Stimulated activated naive CD8-positive, alpha-beta T cell treated with anti-CD3 and anti-CD28 coated beads, Interleukin-15, Interleukin-2, amounts not matched to agents 100 U/mL and 50 U/mL, for 24 hours (primary cell): ENCODE measurements at regions not wholly inside any gene's neighbourhood (a gene's known extent, or its start where the extent isn't known, plus 50 kb on each side); places are given as distances from the start of the nearest gene placed in this dataset.
"Not testable (repeated sequence)": the region's sequence is repeated elsewhere in the genome, so short reads cannot be mapped to it uniquely, and the experiment has no call there.

Experiments
- ATAC-seq: fragments of 150-1000 bp; cut with Tn5 transposase; one replicate; pipeline ENCODE4 v1.10.0; 2021
- DNase-seq: peaks from one replicate; pipeline ENCODE4 v3.0.0; 2021

GRCh38 chr7:55702831-55703230 is 130.5 kb upstream of the VOPP1 start:
- not testable (repeated sequence) for DNase-seq, ATAC-seq

- not testable (repeated sequence) for DNase-seq, ATAC-seq
Observed at GRCh38 chr7:55699450-55699842, 127.1 kb upstream of the VOPP1 start.

DNA sequence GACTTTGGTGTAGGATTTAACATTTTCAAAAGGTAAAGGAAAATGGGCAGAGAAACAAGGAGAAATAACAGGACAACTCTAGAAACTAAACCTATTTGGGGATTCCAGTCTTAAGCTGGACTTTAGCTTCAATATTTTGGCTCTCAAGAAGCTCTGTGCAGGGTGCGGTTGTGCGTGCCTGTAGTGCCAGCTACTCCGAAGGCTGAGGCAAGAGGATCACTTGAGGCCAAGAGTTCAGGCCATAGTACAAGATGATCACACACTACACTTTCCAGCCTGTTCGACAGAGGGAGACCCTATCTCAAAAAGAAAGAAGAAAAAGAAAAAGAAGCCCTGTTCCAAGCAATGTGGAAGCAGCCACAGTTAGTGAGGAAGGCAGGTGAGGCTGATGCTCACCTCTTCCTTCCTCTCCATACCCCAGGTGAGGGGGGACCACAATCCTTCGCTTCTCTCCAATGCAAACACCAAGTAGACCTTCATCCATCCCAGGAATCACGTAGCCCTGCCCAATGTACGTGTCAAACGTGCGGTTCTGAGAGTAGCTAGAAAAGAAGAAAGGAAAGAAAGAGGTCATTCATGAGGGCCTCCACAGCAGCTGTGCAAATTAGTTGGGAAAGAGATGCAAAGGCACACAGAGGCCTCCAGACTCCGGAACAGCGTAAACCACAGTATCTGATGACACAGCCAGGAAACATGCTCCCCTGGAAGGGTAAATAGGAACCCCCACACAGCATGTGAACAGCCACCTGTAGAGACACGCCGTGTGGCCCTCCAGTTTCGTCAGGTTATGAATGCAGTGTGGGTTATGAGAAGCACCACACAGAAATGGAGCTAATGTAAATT is 126.5 kb upstream of the VOPP1 start:
- not testable (repeated sequence) for DNase-seq
- ATAC-seq: peak; percentile 49

DNA sequence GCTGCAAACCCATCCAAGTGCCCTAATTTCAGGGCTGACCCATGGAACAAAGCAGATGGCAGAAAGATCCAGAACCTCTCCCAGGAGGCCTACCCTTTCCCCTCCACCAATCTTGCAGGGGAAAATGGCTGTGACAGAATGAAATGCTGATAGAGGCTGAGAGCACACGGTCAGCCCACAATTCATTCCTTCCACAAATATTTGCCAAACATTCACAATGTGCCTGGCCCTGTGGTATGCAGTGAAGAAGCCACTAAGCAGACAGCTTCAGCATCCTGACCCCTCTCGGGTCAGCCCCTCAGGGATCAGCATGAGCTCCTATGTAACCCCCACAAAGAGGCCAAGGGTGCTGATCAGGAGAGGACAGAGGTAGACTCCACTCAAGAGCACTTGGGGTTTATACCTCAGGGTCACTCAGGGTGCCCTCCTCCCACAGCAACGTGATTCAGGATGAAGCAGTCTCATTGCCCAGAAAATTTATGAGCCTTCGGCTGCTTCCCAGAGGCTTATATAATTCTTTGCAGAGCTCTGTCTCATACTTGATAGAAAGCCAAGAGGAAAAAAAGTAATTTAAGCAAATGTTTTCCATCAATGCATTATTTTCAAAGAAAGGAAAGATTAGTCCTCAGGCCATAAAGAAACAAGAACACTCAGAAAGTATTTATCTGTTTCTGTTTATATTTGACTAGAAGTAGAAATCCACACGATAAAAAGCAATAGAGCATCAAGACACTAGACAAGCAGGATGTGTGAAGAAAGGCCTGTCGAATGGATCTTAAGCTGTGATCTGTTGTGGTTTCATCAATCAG is 123.8 kb upstream of the VOPP1 start:
- ATAC-seq, DNase-seq: not testable (repeated sequence)

DNA sequence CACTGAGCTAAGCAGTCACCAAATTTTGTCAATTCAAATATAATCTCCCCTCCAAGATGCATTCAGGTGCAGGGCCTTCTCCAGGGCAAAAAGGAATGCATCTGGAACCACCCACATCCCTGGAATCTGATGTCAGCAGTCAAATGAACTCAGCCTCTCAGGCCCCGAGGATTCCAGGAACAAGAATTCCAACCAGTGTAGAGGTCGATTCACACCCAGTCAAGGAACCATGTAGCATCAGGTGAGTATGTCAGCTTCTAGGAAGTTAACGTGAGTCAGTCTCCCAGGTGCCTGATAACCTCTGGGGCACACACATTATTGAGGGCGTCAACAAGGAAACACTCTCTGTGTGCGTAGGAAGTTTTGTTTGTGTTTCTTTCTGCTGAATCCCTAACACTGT is 122.2 kb upstream of the VOPP1 start:
- not testable (repeated sequence) for DNase-seq, ATAC-seq

- DNase-seq, ATAC-seq: not testable (repeated sequence)
Observed at GRCh38 chr7:55688684-55689681, 116.7 kb upstream of the VOPP1 start.

DNA sequence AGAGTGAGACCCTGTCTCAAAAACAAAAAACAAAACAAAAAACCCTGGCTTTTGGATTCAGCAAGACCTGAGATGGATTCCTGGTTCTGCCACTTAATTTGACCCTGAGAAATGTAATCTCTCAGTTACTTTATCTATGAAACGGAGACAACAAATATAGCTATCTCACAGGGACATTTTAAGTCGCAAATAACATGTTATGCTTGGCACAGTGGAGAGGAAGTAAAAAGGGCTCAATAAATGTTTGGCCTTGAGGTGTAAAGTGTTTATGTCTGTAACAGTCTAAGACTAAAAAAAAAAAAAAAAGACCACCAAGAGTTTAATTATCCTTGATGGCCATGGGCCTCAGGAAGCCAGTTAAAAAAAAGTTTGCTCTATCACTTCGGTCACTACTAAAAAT is 116.0 kb upstream of the VOPP1 start:
- not testable (repeated sequence) for ATAC-seq

GRCh38 chr7:55687252-55687651 is 115.0 kb upstream of the VOPP1 start:
- DNase-seq, ATAC-seq: not testable (repeated sequence)

More for the DNA sequence above, 116.0 kb upstream of the VOPP1 start:
- not testable (repeated sequence) for DNase-seq

DNA sequence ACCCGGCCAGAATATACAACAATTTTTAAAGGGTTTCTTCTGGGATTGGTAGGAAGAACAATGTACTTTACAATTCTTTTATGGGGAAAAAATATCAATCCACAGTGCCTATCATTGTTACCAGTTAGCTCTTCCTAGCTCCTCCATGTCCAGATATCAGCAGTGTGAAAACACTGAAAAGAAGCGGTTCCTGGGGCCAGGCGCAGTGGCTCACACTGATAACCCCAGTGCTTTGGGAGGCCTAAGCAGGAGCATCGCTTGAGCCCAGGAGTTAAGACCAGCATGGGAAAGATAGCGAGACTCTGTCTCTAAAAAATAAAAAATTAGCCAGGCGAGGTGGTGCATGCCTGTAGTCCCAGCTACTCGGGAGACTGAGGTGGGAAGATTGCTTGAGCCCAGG is 114.5 kb upstream of the VOPP1 start:
- not testable (repeated sequence) for DNase-seq, ATAC-seq

DNA sequence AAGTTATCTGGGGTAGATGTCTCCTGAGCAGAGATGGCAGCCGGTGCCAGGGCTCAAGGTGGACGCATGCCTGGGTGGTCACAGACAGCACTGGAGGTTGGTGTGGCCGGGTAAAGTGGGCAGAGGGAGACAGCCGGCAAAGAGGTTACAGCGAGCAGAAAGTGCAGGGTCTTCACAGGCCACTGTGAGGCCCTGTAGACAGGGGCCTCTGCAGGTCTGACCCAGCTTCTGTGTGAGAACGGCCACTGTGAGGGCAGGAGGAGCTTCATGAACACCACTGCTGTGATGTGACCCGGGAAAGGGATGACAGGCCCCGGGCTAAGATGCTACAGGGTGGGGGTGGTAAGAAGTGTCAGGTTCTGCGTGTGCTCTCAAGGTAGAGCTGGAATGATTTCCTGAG is 111.2 kb upstream of the VOPP1 start:
- not testable (repeated sequence) for DNase-seq, ATAC-seq

DNA sequence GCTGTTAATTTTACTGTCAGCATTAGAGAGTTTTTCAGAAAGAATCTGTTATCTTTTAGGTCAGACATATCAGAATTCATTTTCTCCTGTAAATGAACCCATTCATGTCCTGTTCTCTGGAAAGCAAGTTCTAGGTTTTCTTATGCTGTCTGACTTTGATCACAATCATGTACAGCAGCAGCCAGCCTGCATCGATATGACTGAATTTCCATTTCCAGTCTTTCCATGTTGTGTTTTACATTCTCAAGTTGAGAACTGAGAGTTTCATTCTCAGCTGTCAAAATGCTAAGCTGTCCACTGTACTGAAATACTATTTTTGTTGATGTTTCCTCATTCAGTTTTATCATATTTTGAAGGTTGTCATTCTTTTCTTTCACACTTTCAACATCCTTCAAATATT is 103.3 kb upstream of the VOPP1 start:
- not testable (repeated sequence) for ATAC-seq, DNase-seq

- ATAC-seq, DNase-seq: not testable (repeated sequence)
Observed at GRCh38 chr7:55673525-55673924, 101.2 kb upstream of the VOPP1 start.

DNA sequence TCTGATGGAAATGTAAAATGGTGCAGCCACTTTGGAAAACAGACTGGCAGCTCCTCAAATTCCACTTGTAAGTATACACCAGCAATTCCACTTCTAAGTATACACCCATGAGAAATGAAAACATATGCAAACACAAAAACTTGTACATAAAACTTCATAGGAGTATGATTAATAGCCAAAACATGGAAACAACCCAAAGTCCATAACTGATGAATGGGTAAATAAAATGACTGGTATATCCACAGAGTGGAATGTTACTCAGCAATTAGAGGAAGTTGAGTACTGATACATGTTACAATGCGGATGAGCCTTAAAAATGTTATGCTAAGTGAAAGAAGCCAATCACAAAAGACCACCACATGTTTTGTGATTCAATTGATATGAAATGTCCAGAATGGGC is 99.8 kb upstream of the VOPP1 start:
- not testable (repeated sequence) for DNase-seq, ATAC-seq

GRCh38 chr7:55657654-55658053 is 85.4 kb upstream of the VOPP1 start:
- DNase-seq (no peak), ATAC-seq (peak; percentile 40)

DNA sequence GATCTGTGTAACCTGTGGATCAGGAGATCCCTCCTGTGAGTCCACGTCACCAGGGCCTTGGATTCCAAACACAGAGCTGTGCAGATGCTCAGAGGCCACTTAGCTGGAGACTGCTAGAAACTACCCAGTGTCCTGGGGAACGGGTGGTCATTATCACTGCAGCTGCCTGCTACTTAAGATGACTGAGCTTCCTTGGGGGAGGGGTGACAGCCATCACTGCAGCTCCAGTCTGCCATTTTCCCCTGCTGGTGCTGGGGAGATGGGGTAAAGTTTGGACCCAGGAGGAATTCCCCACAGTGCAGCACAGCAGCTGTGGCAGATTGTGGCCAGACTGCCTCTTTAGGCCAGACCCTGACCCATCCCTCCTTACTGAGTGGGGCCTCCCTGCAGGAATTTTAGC is 78.8 kb upstream of the VOPP1 start:
- no peak for ATAC-seq
- DNase-seq: no peak

DNA sequence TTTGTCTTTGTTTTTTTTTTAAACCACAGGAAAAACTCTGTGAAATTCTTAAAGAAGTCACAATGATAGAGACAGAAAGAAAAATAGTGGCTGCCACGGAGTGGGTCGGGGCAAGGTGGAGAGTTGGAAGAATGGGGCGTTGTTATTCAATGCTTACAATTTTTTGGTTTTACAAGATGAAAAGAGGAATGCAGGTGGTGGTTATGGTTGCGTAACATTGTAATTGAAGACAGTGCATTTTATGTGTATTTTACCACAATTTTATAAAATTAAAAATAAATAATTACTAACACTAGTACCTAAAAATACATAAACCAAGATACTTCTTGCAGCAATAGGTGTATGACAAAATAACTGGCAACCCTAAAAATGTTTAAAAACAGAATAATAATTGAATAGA is 76.9 kb upstream of the VOPP1 start:
- no peak for ATAC-seq
- DNase-seq: no peak

GRCh38 chr7:55644567-55644966 is 72.3 kb upstream of the VOPP1 start:
- DNase-seq (no peak), ATAC-seq (no peak)

- DNase-seq: no peak
- no peak for ATAC-seq
Observed at GRCh38 chr7:55642266-55642665, 70.0 kb upstream of the VOPP1 start.

DNA sequence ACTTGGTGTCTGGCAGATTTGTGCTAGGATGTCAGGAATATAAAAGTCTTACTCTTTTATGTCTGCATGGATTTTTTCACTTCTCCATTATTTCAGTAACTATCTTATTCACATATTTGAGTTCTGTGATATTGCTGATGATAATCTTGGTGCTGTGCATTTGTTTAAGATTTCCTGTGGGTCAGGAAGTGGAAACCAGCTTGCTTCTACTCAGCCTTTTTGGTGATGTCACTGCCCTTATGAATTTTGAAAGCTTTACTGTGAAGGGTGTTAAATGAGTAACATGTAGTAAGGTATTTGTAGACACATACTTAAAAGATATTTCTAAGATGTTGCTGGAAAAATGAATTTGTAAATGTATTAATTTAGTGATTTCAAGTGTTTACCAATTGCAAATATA is 69.5 kb upstream of the VOPP1 start:
- DNase-seq: no peak

GRCh38 chr7:55641273-55641691 is 69.0 kb upstream of the VOPP1 start:
- DNase-seq (peak; percentile 13), ATAC-seq (peak; percentile 77)

More for the DNA sequence above, 69.5 kb upstream of the VOPP1 start:
- peak; percentile 65 for ATAC-seq

DNA sequence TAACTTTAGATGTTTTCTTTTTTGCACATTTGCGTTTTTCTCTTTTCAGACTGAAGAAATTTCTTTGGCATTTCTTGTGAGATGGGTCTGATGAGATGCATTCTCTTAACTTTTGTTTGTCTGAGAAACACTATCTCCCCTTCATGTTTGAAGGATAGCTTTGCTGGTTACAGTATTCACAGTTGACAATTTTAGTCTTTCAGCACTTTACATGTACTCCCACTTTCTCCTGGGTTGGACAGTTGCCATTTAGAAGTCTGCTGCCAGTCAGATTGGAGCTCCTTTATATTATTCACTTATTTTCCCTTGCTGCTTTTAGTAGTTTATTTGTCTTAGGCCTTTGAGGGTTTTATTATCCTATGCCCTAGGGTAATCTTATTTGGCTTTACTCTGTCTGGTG is 67.3 kb upstream of the VOPP1 start:
- no peak for ATAC-seq

More for the DNA sequence above, 67.3 kb upstream of the VOPP1 start:
- no peak for DNase-seq
